Activated CD8-positive, alpha-beta memory T cell treated with anti-CD3 and anti-CD28 coated beads for 48 hours (primary cell): ENCODE measurements at regions not wholly inside any gene's neighbourhood (a gene's known extent, or its start where the extent isn't known, plus 50 kb on each side); places are given as distances from the start of the nearest gene placed in this dataset.
"Not testable (repeated sequence)": the region's sequence is repeated elsewhere in the genome, so short reads cannot be mapped to it uniquely, and the experiment has no call there.

ENCODE experiments used
- DNase-seq, 3 experiments: peaks; one replicate each; pipeline ENCODE4 v3.0.0-alpha.2; 2020; ENCODE audit warnings: low read depth in 2 of 3, low spot score in 2 of 3

- DNase-seq: no peak
Measured at GRCh38 chrY:20891440-20892160, 135.7 kb downstream of the RPS4Y2 start.

- DNase-seq: not testable (repeated sequence)
Measured at GRCh38 chrY:20925350-20926091, 169.6 kb downstream of the RPS4Y2 start.

GRCh38 chrY:20929691-20930342 lies 173.9 kb downstream of the RPS4Y2 start:
- no peak for DNase-seq

- DNase-seq: not testable (repeated sequence)
Measured at GRCh38 chrY:20936709-20937251, 180.9 kb downstream of the RPS4Y2 start.

GRCh38 chrY:20961512-20961911 lies 205.6 kb downstream of the RPS4Y2 start:
- no peak for DNase-seq

- DNase-seq: no peak
Measured at GRCh38 chrY:20967828-20968227, 211.9 kb downstream of the RPS4Y2 start.

- no peak for DNase-seq
Measured at GRCh38 chrY:20968237-20968636, 212.3 kb downstream of the RPS4Y2 start.

- DNase-seq: no peak
Measured at GRCh38 chrY:20971371-20971770, 215.5 kb downstream of the RPS4Y2 start.

GRCh38 chrY:20986037-20986436 lies 230.1 kb downstream of the RPS4Y2 start:
- no peak for DNase-seq

GRCh38 chrY:20990123-20990522 lies 234.2 kb downstream of the RPS4Y2 start:
- DNase-seq: no peak

- no peak for DNase-seq
Measured at GRCh38 chrY:20990869-20991548, 235.1 kb downstream of the RPS4Y2 start.

GRCh38 chrY:20997355-20997754 lies 241.4 kb downstream of the RPS4Y2 start:
- DNase-seq: no peak

- DNase-seq: no peak
Measured at GRCh38 chrY:20998016-20998415, 242.1 kb downstream of the RPS4Y2 start.

- no peak for DNase-seq
Measured at GRCh38 chrY:20998483-20998882, 242.6 kb downstream of the RPS4Y2 start.

- no peak for DNase-seq
Measured at GRCh38 chrY:21001102-21001501, 245.2 kb downstream of the RPS4Y2 start.

- DNase-seq: no peak
Measured at GRCh38 chrY:21003059-21003458, 247.2 kb downstream of the RPS4Y2 start.

- DNase-seq: no peak
Measured at GRCh38 chrY:21005531-21005930, 249.6 kb downstream of the RPS4Y2 start.

- DNase-seq: no peak
Measured at GRCh38 chrY:21021811-21022210, 265.9 kb downstream of the RPS4Y2 start.

GRCh38 chrY:21022326-21023044 lies 266.6 kb downstream of the RPS4Y2 start:
- DNase-seq: peak in 1 of 3 experiments; percentile 6

- no peak for DNase-seq
Measured at GRCh38 chrY:21023906-21024305, 268.0 kb downstream of the RPS4Y2 start.

- no peak for DNase-seq
Measured at GRCh38 chrY:21028506-21028905, 272.6 kb downstream of the RPS4Y2 start.
